IMR-90 (cell line): ENCODE measurements at regions not wholly inside any gene's neighbourhood (a gene's known extent, or its start where the extent isn't known, plus 50 kb on each side); places are given as distances from the start of the nearest gene placed in this dataset.

Experiments
- ATAC-seq: fragments of 200-7000 bp; cut with Tn5 transposase; 2 replicates; pipeline ENCODE4 v1.9.1; 2020; ENCODE audit warnings: low read depth, mild to moderate bottlenecking, moderate library complexity
- BruUV-seq: library from RNA; stranded (reverse); fragments of 400-500 nt; replicated peaks from 2 replicates; lab custom pipeline; 2021; lab: Mats Ljungman, UMichigan
- CTCF ChIA-PET: fragments of 300-600 bp; formaldehyde crosslinking; extraction: SDS; loops from one replicate; lab custom pipeline; 2021; ENCODE audit warnings: antibody characterized with exemption; lab: Yijun Ruan, JAX
- POLR2A ChIA-PET: fragments of 300-600 bp; sonication (Branson Sonifier 250); formaldehyde crosslinking; loops from one replicate; lab custom pipeline; 2022; ENCODE audit warnings: antibody characterized with exemption; ENCODE audit not compliant: unreplicated experiment; lab: Charles Lee
- DNase-seq: peaks from one replicate; pipeline ENCODE4 v3.0.0; 2013
- H2AFZ ChIP-seq: replicated peaks from 2 replicates; pipeline ENCODE3; 2013; ENCODE audit warnings: low read length, mild to moderate bottlenecking; ENCODE audit not compliant: poor library complexity
- H2AK5ac ChIP-seq: 2 replicates; pipeline ENCODE4 v1.6.1; 2013; ENCODE audit warnings: low read depth, low read length, inconsistent platforms
- H2AK9ac ChIP-seq: replicated peaks from 2 replicates; pipeline ENCODE3; 2013; ENCODE audit warnings: mild to moderate bottlenecking, low read depth, low read length, moderate library complexity; ENCODE audit not compliant: poor library complexity
- H2BK120ac ChIP-seq: 2 replicates; pipeline ENCODE4 v1.6.1; 2013; ENCODE audit warnings: low read depth, low read length, inconsistent platforms
- H2BK15ac ChIP-seq: 3 replicates; pipeline ENCODE4 v1.6.1; 2013; ENCODE audit warnings: low read depth, low read length, inconsistent platforms
- H2BK20ac ChIP-seq: 2 replicates; pipeline ENCODE4 v1.6.1; 2013; ENCODE audit warnings: low read depth, mild to moderate bottlenecking, inconsistent platforms, low read length, moderate library complexity
- H2BK5ac ChIP-seq: 2 replicates; pipeline ENCODE4 v1.6.1; 2013; ENCODE audit warnings: mild to moderate bottlenecking, low read depth, low read length, inconsistent platforms; ENCODE audit not compliant: poor library complexity, severe bottlenecking
- H3K14ac ChIP-seq: replicated peaks from 2 replicates; pipeline ENCODE4 v1.6.1; 2013; ENCODE audit warnings: low read depth, low read length, inconsistent platforms
- H3K18ac ChIP-seq: 2 replicates; pipeline ENCODE4 v1.6.1; 2013; ENCODE audit warnings: low read depth, low read length, control low read depth
- H3K23ac ChIP-seq: 2 replicates; pipeline ENCODE4 v1.6.1; 2013; ENCODE audit warnings: low read depth, low read length, inconsistent platforms
- H3K27ac ChIP-seq: 2 replicates; pipeline ENCODE4 v1.5.1; 2013; ENCODE audit warnings: mild to moderate bottlenecking, control low read depth, low read length; ENCODE audit not compliant: insufficient read depth
- H3K27me3 ChIP-seq: 2 replicates; pipeline ENCODE4 v1.6.1; 2013; ENCODE audit warnings: low read length; ENCODE audit not compliant: control insufficient read depth, insufficient read depth
- H3K36me3 ChIP-seq: 2 replicates; pipeline ENCODE4 v1.6.1; 2013; ENCODE audit warnings: low read length, mixed read lengths; ENCODE audit not compliant: control insufficient read depth, insufficient read depth
- H3K4ac ChIP-seq: 2 replicates; pipeline ENCODE4 v1.6.1; 2013; ENCODE audit warnings: low read depth, low read length, inconsistent platforms
- H3K4me1 ChIP-seq: 2 replicates; pipeline ENCODE4 v1.6.1; 2013; ENCODE audit warnings: low read length, mixed read lengths; ENCODE audit not compliant: control insufficient read depth, insufficient read depth
- H3K4me2 ChIP-seq: 2 replicates; pipeline ENCODE4 v1.6.1; 2013; ENCODE audit warnings: low read depth, mild to moderate bottlenecking, control low read depth, low read length, moderate library complexity
- H3K4me3 ChIP-seq: 2 replicates; pipeline ENCODE4 v1.5.1; 2013; ENCODE audit warnings: low read depth, mild to moderate bottlenecking, control low read depth, low read length, moderate library complexity; ENCODE audit not compliant: insufficient read depth
- H3K56ac ChIP-seq: 2 replicates; pipeline ENCODE4 v1.6.1; 2013; ENCODE audit warnings: low read length, inconsistent platforms; ENCODE audit not compliant: insufficient read depth; ENCODE audit errors: extremely low read depth
- H3K79me1 ChIP-seq, 2 experiments: 2 replicates each; pipeline ENCODE4 v1.6.1; 2013; ENCODE audit warnings: low read length in 2 of 2, inconsistent platforms in 1 of 2, low read depth in 1 of 2
- H3K9ac ChIP-seq: 2 replicates; pipeline ENCODE4 v1.6.1; 2013; ENCODE audit warnings: low read depth, low read length, control low read depth
- H3K9me1 ChIP-seq: 2 replicates; pipeline ENCODE4 v1.6.1; 2013; ENCODE audit warnings: low read length, inconsistent platforms; ENCODE audit not compliant: insufficient read depth
- H3K9me3 ChIP-seq: 2 replicates; pipeline ENCODE4 v1.6.1; 2013; ENCODE audit warnings: low read length; ENCODE audit not compliant: control insufficient read depth, insufficient read depth
- H4K20me1 ChIP-seq: 2 replicates; pipeline ENCODE4 v1.6.1; 2013; ENCODE audit warnings: low read length, inconsistent platforms; ENCODE audit not compliant: insufficient read depth
- H4K5ac ChIP-seq: 2 replicates; pipeline ENCODE4 v1.6.1; 2013; ENCODE audit warnings: mild to moderate bottlenecking, low read depth, low read length, control low read depth
- H4K8ac ChIP-seq, 2 experiments: 2 replicates each; pipeline ENCODE4 v1.6.1; 2013; ENCODE audit warnings: low read depth in 2 of 2, low read length in 2 of 2, control low read depth in 1 of 2, inconsistent platforms in 1 of 2
- H4K91ac ChIP-seq: 2 replicates; pipeline ENCODE4 v1.6.1; 2013; ENCODE audit warnings: low read depth, low read length, inconsistent platforms; ENCODE audit not compliant: insufficient read depth
- BHLHE40 ChIP-seq: fragments of 150-350 bp; IDR thresholded peaks from 2 replicates; pipeline ENCODE4 v1.6.1; 2016; ENCODE audit warnings: mild to moderate bottlenecking, low read depth, low read length
- CHD1 ChIP-seq: IDR thresholded peaks from 2 replicates; pipeline ENCODE4 v1.6.1; 2012; ENCODE audit warnings: low read depth, low read length, improper control_type of control experiment
- MAFK ChIP-seq: IDR thresholded peaks from 2 replicates; pipeline ENCODE4 v1.6.1; 2012; ENCODE audit warnings: low read depth, low read length, improper control_type of control experiment
- RCOR1 ChIP-seq: IDR thresholded peaks from 2 replicates; pipeline ENCODE4 v1.6.1; 2012; ENCODE audit warnings: mild to moderate bottlenecking, low read length, improper control_type of control experiment; ENCODE audit not compliant: insufficient replicate concordance
- RFX5 ChIP-seq: IDR thresholded peaks from 2 replicates; pipeline ENCODE4 v1.8.0; 2012; ENCODE audit warnings: low read depth, mild to moderate bottlenecking, low read length, moderate library complexity
- WGBS, 2 experiments: methylation state at CpG; one replicate each; pipeline versions ENCODE4 v1.1.5 to v1.1.7; 2013; ENCODE audit warnings: missing lambda C conversion rate in 2 of 2; ENCODE audit not compliant: insufficient read length in 1 of 2; ENCODE audit errors: extremely low coverage in 2 of 2; 5-methylcytosine and 5-hydroxymethylcytosine counted together
- dilution Hi-C: fragments of 300-500 bp; cut with HindIII; formaldehyde crosslinking; loops from one replicate; pipeline ENCODE4 v1.14.3; 2018; ENCODE audit warnings: low sequenced_read_pairs; ENCODE audit not compliant: unreplicated experiment
- in situ Hi-C: fragments of 300-500 bp; cut with MboI; formaldehyde crosslinking; loops from 3 replicates; pipeline ENCODE4 v1.14.3; 2019; ENCODE audit warnings: low sequenced_read_pairs, inconsistent platforms, mixed read lengths
- intact Hi-C: fragments of 100-400 bp; cut with micrococcal nuclease; formaldehyde crosslinking; loops from 2 replicates; pipeline ENCODE4 v1.10.0; 2022
- TF ChIP-seq, protein P1 (sequence below): fragments of 150-350 bp; IDR thresholded peaks from 2 replicates; pipeline ENCODE4 v1.6.1; 2016; ENCODE audit warnings: low read depth, mild to moderate bottlenecking, low read length, moderate library complexity, borderline replicate concordance
- TF ChIP-seq, protein P2 (sequence below): conservative IDR thresholded peaks from 2 replicates; pipeline ENCODE4 v1.5.1; 2012; ENCODE audit warnings: mild to moderate bottlenecking, low read depth, low read length, improper control_type of control experiment

DNA sequence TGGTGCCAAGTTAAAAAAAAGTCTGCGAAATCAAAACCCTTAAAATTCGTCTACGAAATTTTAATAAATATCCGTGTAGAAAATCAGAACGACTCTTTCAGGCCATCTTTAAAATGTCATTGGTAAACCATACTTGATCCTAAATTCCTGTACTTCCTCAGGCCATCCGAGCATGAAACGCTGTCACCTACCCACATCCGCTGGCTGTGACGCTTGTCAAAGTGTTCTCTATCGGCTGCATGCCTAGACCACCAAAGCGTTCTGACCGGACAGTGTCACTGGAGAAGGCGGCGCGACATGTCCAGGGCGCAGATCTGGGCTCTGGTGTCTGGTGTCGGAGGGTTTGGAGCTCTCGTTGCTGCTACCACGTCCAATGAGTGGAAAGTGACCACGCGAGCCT lies 119.0 kb upstream of the CLDN10 start:
- Histone ChIP-seq H4K20me1 (no peaks in the 10 kb centered on the region), H2AK9ac (no peak overlapping the region), H3K4me2 (no peak overlapping the region), H3K79me1 (no peaks in the 10 kb centered on the region), H3K27me3 (peaks cover 1% of the 10 kb centered on the region; the same call in 1 of the 2 replicates), H3K4me3 (no peak overlapping the region), H2BK120ac (no peak overlapping the region), H4K8ac (no peak overlapping the region), H3K9ac (no peak overlapping the region), H4K5ac (no peak overlapping the region), H2BK20ac (no peak overlapping the region), H3K36me3 (no peaks in the 10 kb centered on the region), H3K18ac (no peak overlapping the region), H3K14ac (no peak overlapping the region), H2AK5ac (no peak overlapping the region), H3K23ac (no peak overlapping the region), H2BK5ac (no peak overlapping the region), H3K27ac (no peak overlapping the region), H3K9me3 (no peaks in the 10 kb centered on the region), H3K56ac (no peak overlapping the region), H3K4ac (no peak overlapping the region), H2BK15ac (no peak overlapping the region), H4K91ac (no peak overlapping the region), H3K4me1 (no peaks in the 10 kb centered on the region), H3K9me1 (no peaks in the 10 kb centered on the region), H2AFZ (peak overlapping the region; percentile 32)
- DNase-seq, result no peak
- TF ChIP-seq MAFK (no peak), BHLHE40 (no peak), RCOR1 (no peak), CHD1 (no peak), RFX5 (no peak)
- TF ChIP-seq, protein P1, sequence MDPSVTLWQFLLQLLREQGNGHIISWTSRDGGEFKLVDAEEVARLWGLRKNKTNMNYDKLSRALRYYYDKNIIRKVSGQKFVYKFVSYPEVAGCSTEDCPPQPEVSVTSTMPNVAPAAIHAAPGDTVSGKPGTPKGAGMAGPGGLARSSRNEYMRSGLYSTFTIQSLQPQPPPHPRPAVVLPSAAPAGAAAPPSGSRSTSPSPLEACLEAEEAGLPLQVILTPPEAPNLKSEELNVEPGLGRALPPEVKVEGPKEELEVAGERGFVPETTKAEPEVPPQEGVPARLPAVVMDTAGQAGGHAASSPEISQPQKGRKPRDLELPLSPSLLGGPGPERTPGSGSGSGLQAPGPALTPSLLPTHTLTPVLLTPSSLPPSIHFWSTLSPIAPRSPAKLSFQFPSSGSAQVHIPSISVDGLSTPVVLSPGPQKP, result no peak
- TF ChIP-seq, protein P2, sequence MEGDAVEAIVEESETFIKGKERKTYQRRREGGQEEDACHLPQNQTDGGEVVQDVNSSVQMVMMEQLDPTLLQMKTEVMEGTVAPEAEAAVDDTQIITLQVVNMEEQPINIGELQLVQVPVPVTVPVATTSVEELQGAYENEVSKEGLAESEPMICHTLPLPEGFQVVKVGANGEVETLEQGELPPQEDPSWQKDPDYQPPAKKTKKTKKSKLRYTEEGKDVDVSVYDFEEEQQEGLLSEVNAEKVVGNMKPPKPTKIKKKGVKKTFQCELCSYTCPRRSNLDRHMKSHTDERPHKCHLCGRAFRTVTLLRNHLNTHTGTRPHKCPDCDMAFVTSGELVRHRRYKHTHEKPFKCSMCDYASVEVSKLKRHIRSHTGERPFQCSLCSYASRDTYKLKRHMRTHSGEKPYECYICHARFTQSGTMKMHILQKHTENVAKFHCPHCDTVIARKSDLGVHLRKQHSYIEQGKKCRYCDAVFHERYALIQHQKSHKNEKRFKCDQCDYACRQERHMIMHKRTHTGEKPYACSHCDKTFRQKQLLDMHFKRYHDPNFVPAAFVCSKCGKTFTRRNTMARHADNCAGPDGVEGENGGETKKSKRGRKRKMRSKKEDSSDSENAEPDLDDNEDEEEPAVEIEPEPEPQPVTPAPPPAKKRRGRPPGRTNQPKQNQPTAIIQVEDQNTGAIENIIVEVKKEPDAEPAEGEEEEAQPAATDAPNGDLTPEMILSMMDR, result no peak
- in situ Hi-C loops (no loop called here), intact Hi-C loops (no loop called here), dilution Hi-C loops (no loop called here)
- BruUV-seq, result no TSS peak
- ChIA-PET CTCF (no interaction called here), POLR2A (no interaction called here)
- 88% methylated on average over 16 of the region's 21 CpGs; no CpG with 5 or more reads in 1 of the 2 experiments for WGBS, 2 experiments
- ATAC-seq, result no peak
